ENCODE measurements at regions not wholly inside any gene's neighbourhood (a gene's known extent, or its start where the extent isn't known, plus 50 kb on each side); places are given as distances from the start of the nearest gene placed in this dataset.

GRCh38 chr15:47846128-47846868 is 129.0 kb downstream of the SEMA6D start:
- TF ChIP-seq CTCF (IDR thresholded peaks at IDR 0.05; ENCODE audit: borderline replicate concordance, extremely low read depth, low read length, poor library complexity, severe bottlenecking) (no peak), EZH2 (IDR thresholded peaks at IDR 0.05; ENCODE audit: borderline replicate concordance, low read depth, low read length, severe bottlenecking) (no peak)

Data from DND-41 (cell line).